ENCODE measurements at regions not wholly inside any gene's neighbourhood (a gene's known extent, or its start where the extent isn't known, plus 50 kb on each side); places are given as distances from the start of the nearest gene placed in this dataset.

DNA sequence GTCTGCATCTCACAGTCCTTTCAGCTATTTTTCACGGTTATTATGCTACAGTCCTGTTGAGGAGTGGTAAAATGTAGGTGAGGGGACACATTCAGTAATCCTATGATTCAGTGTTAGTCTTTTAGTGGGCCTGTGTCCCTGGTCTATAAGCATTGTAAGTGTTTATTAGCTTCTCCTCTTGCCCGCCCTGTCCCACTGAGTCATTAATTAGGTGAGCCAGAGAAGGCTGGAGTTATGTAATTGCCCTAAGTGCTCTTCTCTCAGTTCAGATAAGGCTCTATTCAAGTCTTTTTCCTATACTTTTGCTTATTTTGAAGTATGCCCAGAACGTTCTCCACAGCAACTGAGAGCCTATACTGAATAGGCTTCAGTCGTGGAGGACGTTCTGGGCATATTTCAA, 76.3 kb upstream of the ZRANB2 start:
- no peaks in the 10 kb centered on the region for H3K9me3 ChIP-seq (ENCODE audit: low read depth, low read length)
- no peak for DNase-seq (ENCODE audit: insufficient read length, low spot score, missing footprints)
- TF ChIP-seq CTCF (IDR thresholded peaks at IDR 0.05; ENCODE audit: extremely low read depth, low read depth, low read length): no peak
- H3K4me2 ChIP-seq (ENCODE audit: insufficient read depth, low read length): no peak overlapping the region
- H4K20me1 ChIP-seq (ENCODE audit: insufficient read depth, low read length): no peaks in the 10 kb centered on the region
- no peaks in the 10 kb centered on the region for H3K4me1 ChIP-seq (ENCODE audit: insufficient read depth, low read length)
- no peaks in the 10 kb centered on the region for H3K79me2 ChIP-seq (ENCODE audit: insufficient read depth, low read length)
- no peak overlapping the region for H3K4me3 ChIP-seq (ENCODE audit: insufficient read depth, low read length)
- H3K27ac ChIP-seq (ENCODE audit: low read depth, low read length): no peak overlapping the region
- H3K36me3 ChIP-seq (ENCODE audit: insufficient read depth, low read length): no peaks in the 10 kb centered on the region
- no peaks in the 10 kb centered on the region for H3K27me3 ChIP-seq (ENCODE audit: insufficient read depth, low read length)
- no peak overlapping the region for H2AFZ ChIP-seq (ENCODE audit: low read length)

GRCh38 chr1:71156590-71156989, 75.8 kb upstream of the ZRANB2 start:
- no peak overlapping the region for H3K4me2 ChIP-seq (ENCODE audit: insufficient read depth, low read length)
- H3K9me3 ChIP-seq (ENCODE audit: low read depth, low read length): no peaks in the 10 kb centered on the region
- no peak for DNase-seq (ENCODE audit: insufficient read length, low spot score, missing footprints)
- no peaks in the 10 kb centered on the region for H3K36me3 ChIP-seq (ENCODE audit: insufficient read depth, low read length)
- H3K79me2 ChIP-seq (ENCODE audit: insufficient read depth, low read length): no peaks in the 10 kb centered on the region
- no peaks in the 10 kb centered on the region for H3K4me1 ChIP-seq (ENCODE audit: insufficient read depth, low read length)
- H3K27me3 ChIP-seq (ENCODE audit: insufficient read depth, low read length): no peaks in the 10 kb centered on the region
- no peak overlapping the region for H3K4me3 ChIP-seq (ENCODE audit: insufficient read depth, low read length)
- no peak for TF ChIP-seq CTCF (IDR thresholded peaks at IDR 0.05; ENCODE audit: extremely low read depth, low read depth, low read length)
- no peaks in the 10 kb centered on the region for H4K20me1 ChIP-seq (ENCODE audit: insufficient read depth, low read length)
- H2AFZ ChIP-seq (ENCODE audit: low read length): no peak overlapping the region
- no peak overlapping the region for H3K27ac ChIP-seq (ENCODE audit: low read depth, low read length)

GRCh38 chr1:71154429-71154828, 73.6 kb upstream of the ZRANB2 start:
- H3K79me2 ChIP-seq (ENCODE audit: insufficient read depth, low read length): no peaks in the 10 kb centered on the region
- no peak overlapping the region for H3K4me3 ChIP-seq (ENCODE audit: insufficient read depth, low read length)
- no peaks in the 10 kb centered on the region for H4K20me1 ChIP-seq (ENCODE audit: insufficient read depth, low read length)
- H3K4me1 ChIP-seq (ENCODE audit: insufficient read depth, low read length): no peaks in the 10 kb centered on the region
- DNase-seq (ENCODE audit: insufficient read length, low spot score, missing footprints): no peak
- TF ChIP-seq CTCF (IDR thresholded peaks at IDR 0.05; ENCODE audit: extremely low read depth, low read depth, low read length): no peak
- no peaks in the 10 kb centered on the region for H3K9me3 ChIP-seq (ENCODE audit: low read depth, low read length)
- H3K4me2 ChIP-seq (ENCODE audit: insufficient read depth, low read length): no peak overlapping the region
- no peak overlapping the region for H3K27ac ChIP-seq (ENCODE audit: low read depth, low read length)
- no peaks in the 10 kb centered on the region for H3K27me3 ChIP-seq (ENCODE audit: insufficient read depth, low read length)
- no peak overlapping the region for H2AFZ ChIP-seq (ENCODE audit: low read length)
- H3K36me3 ChIP-seq (ENCODE audit: insufficient read depth, low read length): no peaks in the 10 kb centered on the region

- Histone ChIP-seq H3K27me3 (ENCODE audit: insufficient read depth, low read length) (no peaks in the 10 kb centered on the region), H3K4me3 (ENCODE audit: insufficient read depth, low read length) (no peak overlapping the region), H4K20me1 (ENCODE audit: insufficient read depth, low read length) (no peaks in the 10 kb centered on the region), H3K9me3 (ENCODE audit: low read depth, low read length) (no peaks in the 10 kb centered on the region), H3K4me2 (ENCODE audit: insufficient read depth, low read length) (no peak overlapping the region), H3K79me2 (ENCODE audit: insufficient read depth, low read length) (no peaks in the 10 kb centered on the region), H3K36me3 (ENCODE audit: insufficient read depth, low read length) (no peaks in the 10 kb centered on the region), H3K4me1 (ENCODE audit: insufficient read depth, low read length) (no peaks in the 10 kb centered on the region), H2AFZ (ENCODE audit: low read length) (no peak overlapping the region), H3K27ac (ENCODE audit: low read depth, low read length) (no peak overlapping the region)
- TF ChIP-seq CTCF (IDR thresholded peaks at IDR 0.05; ENCODE audit: extremely low read depth, low read depth, low read length): no peak
- DNase-seq (ENCODE audit: insufficient read length, low spot score, missing footprints): no peak
Observed at GRCh38 chr1:71153826-71154225, 73.0 kb upstream of the ZRANB2 start.
